H9 (cell line): ENCODE measurements at regions not wholly inside any gene's neighbourhood (a gene's known extent, or its start where the extent isn't known, plus 50 kb on each side); places are given as distances from the start of the nearest gene placed in this dataset.

ENCODE experiments used
- DNase-seq: peaks from one replicate; pipeline ENCODE4 v3.0.0-alpha.2; 2017
- H2AFZ ChIP-seq: one replicate; pipeline ENCODE4 v1.6.1; 2013; ENCODE audit warnings: mild to moderate bottlenecking, low read length, control low read depth, moderate library complexity
- H2AK5ac ChIP-seq: 2 replicates; pipeline ENCODE4 v1.6.1; 2013; ENCODE audit warnings: low read length, control low read depth, mixed read lengths; ENCODE audit not compliant: insufficient read length
- H2BK120ac ChIP-seq: one replicate; pipeline ENCODE4 v1.6.1; 2013; ENCODE audit warnings: low read depth, mild to moderate bottlenecking, low read length, control low read depth, inconsistent platforms; ENCODE audit not compliant: poor library complexity, severe bottlenecking
- H2BK12ac ChIP-seq: 2 replicates; pipeline ENCODE4 v1.6.1; 2013; ENCODE audit warnings: low read length, control low read depth, mixed read lengths, low read depth; ENCODE audit not compliant: insufficient read length
- H2BK15ac ChIP-seq: 2 replicates; pipeline ENCODE4 v1.6.1; 2013; ENCODE audit warnings: low read depth, low read length, control low read depth
- H2BK20ac ChIP-seq: one replicate; pipeline ENCODE4 v1.6.1; 2013; ENCODE audit warnings: low read depth, mild to moderate bottlenecking, low read length, control low read depth, inconsistent platforms; ENCODE audit not compliant: poor library complexity, severe bottlenecking
- H2BK5ac ChIP-seq: 2 replicates; pipeline ENCODE4 v1.6.1; 2013; ENCODE audit warnings: low read length, control low read depth, mixed read lengths; ENCODE audit not compliant: insufficient read length
- H3K14ac ChIP-seq: 2 replicates; pipeline ENCODE4 v1.6.1; 2013; ENCODE audit warnings: low read length, control low read depth; ENCODE audit not compliant: insufficient read depth
- H3K18ac ChIP-seq: 2 replicates; pipeline ENCODE4 v1.6.1; 2013; ENCODE audit warnings: low read depth, mild to moderate bottlenecking, mixed read lengths, low read length, control low read depth; ENCODE audit not compliant: insufficient read length
- H3K23ac ChIP-seq: 2 replicates; pipeline ENCODE4 v1.6.1; 2013; ENCODE audit warnings: low read length, control low read depth, mixed read lengths, low read depth; ENCODE audit not compliant: insufficient read length
- H3K23me2 ChIP-seq: 2 replicates; pipeline ENCODE4 v1.6.1; 2013; ENCODE audit warnings: low read depth, mild to moderate bottlenecking, mixed read lengths, low read length, control low read depth; ENCODE audit not compliant: insufficient read length, poor library complexity, severe bottlenecking
- H3K27ac ChIP-seq: 2 replicates; pipeline ENCODE4 v1.5.1; 2013; ENCODE audit warnings: low read length, control low read depth, mixed read lengths, low read depth; ENCODE audit not compliant: insufficient read length
- H3K27me3 ChIP-seq: 2 replicates; pipeline ENCODE4 v1.6.1; 2013; ENCODE audit warnings: low read length, control low read depth, inconsistent platforms; ENCODE audit not compliant: insufficient read depth
- H3K4ac ChIP-seq: 2 replicates; pipeline ENCODE4 v1.6.1; 2013; ENCODE audit warnings: low read depth, mild to moderate bottlenecking, control low read depth, inconsistent platforms, low read length, moderate library complexity
- H3K4me1 ChIP-seq: 2 replicates; pipeline ENCODE4 v1.6.1; 2013; ENCODE audit warnings: low read length, control low read depth, inconsistent platforms; ENCODE audit not compliant: insufficient read depth
- H3K4me2 ChIP-seq: 2 replicates; pipeline ENCODE4 v1.6.1; 2013; ENCODE audit warnings: low read length, control low read depth, mixed read lengths; ENCODE audit not compliant: insufficient read length, insufficient read depth
- H3K56ac ChIP-seq: 2 replicates; pipeline ENCODE4 v1.6.1; 2013; ENCODE audit warnings: low read depth, mild to moderate bottlenecking, mixed read lengths, low read length, control low read depth; ENCODE audit not compliant: insufficient read length
- H3K79me1 ChIP-seq: 2 replicates; pipeline ENCODE4 v1.6.1; 2013; ENCODE audit warnings: low read depth, mild to moderate bottlenecking, moderate library complexity, low read length, control low read depth, inconsistent platforms; ENCODE audit not compliant: insufficient read depth, poor library complexity, severe bottlenecking
- H3K79me2 ChIP-seq: 2 replicates; pipeline ENCODE4 v1.6.1; 2013; ENCODE audit warnings: low read length, control low read depth, inconsistent platforms; ENCODE audit not compliant: insufficient read depth
- H3K9ac ChIP-seq: 2 replicates; pipeline ENCODE4 v1.6.1; 2013; ENCODE audit warnings: low read length, control low read depth, mixed read lengths; ENCODE audit not compliant: insufficient read length; ENCODE audit errors: extremely low read depth
- H3K9me3 ChIP-seq: one replicate; pipeline ENCODE4 v1.6.1; 2013; ENCODE audit warnings: low read depth, low read length, inconsistent platforms; ENCODE audit not compliant: control insufficient read depth
- H3T11ph ChIP-seq: one replicate; pipeline ENCODE4 v1.6.1; 2013; ENCODE audit warnings: mild to moderate bottlenecking, low read length, control low read depth, inconsistent platforms
- H4K20me1 ChIP-seq: one replicate; pipeline ENCODE4 v1.6.1; 2013; ENCODE audit not compliant: control insufficient read depth, insufficient read length, insufficient read depth
- H4K5ac ChIP-seq: 2 replicates; pipeline ENCODE4 v1.6.1; 2013; ENCODE audit warnings: low read depth, mild to moderate bottlenecking, mixed read lengths, low read length, control low read depth; ENCODE audit not compliant: insufficient read length
- H4K8ac ChIP-seq: replicated peaks from 2 replicates; pipeline ENCODE4 v1.6.1; 2013; ENCODE audit warnings: low read length, control low read depth, mixed read lengths, low read depth; ENCODE audit not compliant: insufficient read length
- H4K91ac ChIP-seq: 2 replicates; pipeline ENCODE4 v1.6.1; 2013; ENCODE audit warnings: low read depth, mild to moderate bottlenecking, moderate library complexity, mixed read lengths, low read length, control low read depth; ENCODE audit not compliant: insufficient read length
- H3K27ac Mint-ChIP-seq, 3 experiments: 2 replicates in 2 of 3; 3 replicates in 1 of 3; pipeline ENCODE4 v1.8.0; 2020 to 2021; ENCODE audit warnings: mixed read lengths in 3 of 3, mild to moderate bottlenecking in 1 of 3, moderate library complexity in 1 of 3
- H3K27me3 Mint-ChIP-seq: 2 replicates; pipeline ENCODE4 v1.8.0; 2021; ENCODE audit warnings: low read depth, mild to moderate bottlenecking, moderate library complexity, mixed read lengths
- H3K36me3 Mint-ChIP-seq, 3 experiments: 2 replicates in 2 of 3; 3 replicates in 1 of 3; pipeline ENCODE4 v1.8.0; 2020 to 2021; ENCODE audit warnings: low read depth in 3 of 3, mixed read lengths in 3 of 3; ENCODE audit not compliant: insufficient read depth in 1 of 3
- H3K4me1 Mint-ChIP-seq, 2 experiments: 2 replicates each; pipeline ENCODE4 v1.8.0; 2020; ENCODE audit warnings: mixed read lengths in 2 of 2
- H3K4me3 Mint-ChIP-seq, 2 experiments: 2 replicates in 1 of 2; 3 replicates in 1 of 2; pipeline ENCODE4 v1.8.0; 2020 to 2021; ENCODE audit warnings: mild to moderate bottlenecking in 2 of 2, mixed read lengths in 2 of 2, moderate library complexity in 1 of 2
- H3K9me3 Mint-ChIP-seq, 2 experiments: 2 replicates in 1 of 2; 3 replicates in 1 of 2; pipeline ENCODE4 v1.8.0; 2020; ENCODE audit warnings: mild to moderate bottlenecking in 2 of 2, mixed read lengths in 2 of 2, moderate library complexity in 1 of 2
- TF ChIP-seq, protein P1 (sequence below): fragments of 200-600 bp; sonication (generic); conservative IDR thresholded peaks from 3 replicates; pipeline ENCODE4 v1.8.0; 2021; ENCODE audit warnings: antibody characterized with exemption, mild to moderate bottlenecking

DNA sequence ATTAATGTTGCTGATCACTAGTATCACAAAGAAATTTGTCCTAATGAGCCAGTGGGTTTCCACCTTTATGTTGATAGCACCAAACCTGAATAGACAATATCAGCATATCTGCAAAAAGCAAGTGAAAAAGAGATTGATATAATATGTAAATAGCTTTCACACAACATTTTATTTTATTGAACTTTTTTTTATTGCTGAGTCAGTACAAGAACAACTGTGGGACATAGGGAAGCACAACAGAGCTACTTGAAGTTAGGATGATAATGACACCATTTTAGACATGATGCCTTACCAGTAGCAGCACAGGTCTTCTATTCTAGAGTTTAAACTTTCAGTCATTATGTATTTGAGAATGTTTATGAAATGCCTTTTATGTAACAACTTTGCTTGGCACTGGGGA lies 554.1 kb upstream of the SETBP1 start:
- H3T11ph ChIP-seq, result no peak overlapping the region
- H2BK15ac ChIP-seq, result no peak overlapping the region
- no peaks in the 10 kb centered on the region for H3K9me3 Mint-ChIP-seq
- TF ChIP-seq, protein P1, sequence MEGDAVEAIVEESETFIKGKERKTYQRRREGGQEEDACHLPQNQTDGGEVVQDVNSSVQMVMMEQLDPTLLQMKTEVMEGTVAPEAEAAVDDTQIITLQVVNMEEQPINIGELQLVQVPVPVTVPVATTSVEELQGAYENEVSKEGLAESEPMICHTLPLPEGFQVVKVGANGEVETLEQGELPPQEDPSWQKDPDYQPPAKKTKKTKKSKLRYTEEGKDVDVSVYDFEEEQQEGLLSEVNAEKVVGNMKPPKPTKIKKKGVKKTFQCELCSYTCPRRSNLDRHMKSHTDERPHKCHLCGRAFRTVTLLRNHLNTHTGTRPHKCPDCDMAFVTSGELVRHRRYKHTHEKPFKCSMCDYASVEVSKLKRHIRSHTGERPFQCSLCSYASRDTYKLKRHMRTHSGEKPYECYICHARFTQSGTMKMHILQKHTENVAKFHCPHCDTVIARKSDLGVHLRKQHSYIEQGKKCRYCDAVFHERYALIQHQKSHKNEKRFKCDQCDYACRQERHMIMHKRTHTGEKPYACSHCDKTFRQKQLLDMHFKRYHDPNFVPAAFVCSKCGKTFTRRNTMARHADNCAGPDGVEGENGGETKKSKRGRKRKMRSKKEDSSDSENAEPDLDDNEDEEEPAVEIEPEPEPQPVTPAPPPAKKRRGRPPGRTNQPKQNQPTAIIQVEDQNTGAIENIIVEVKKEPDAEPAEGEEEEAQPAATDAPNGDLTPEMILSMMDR, result no peak
- H2BK12ac ChIP-seq, result no peak overlapping the region
- no peak overlapping the region for H3K4me3 Mint-ChIP-seq
- H3K27ac ChIP-seq, result no peak overlapping the region
- H3K14ac ChIP-seq, result no peak overlapping the region
- no peaks in the 10 kb centered on the region for H3K4me1 Mint-ChIP-seq
- H3K56ac ChIP-seq, result no peak overlapping the region
- H3K79me2 ChIP-seq, result no peaks in the 10 kb centered on the region
- H2BK120ac ChIP-seq, result no peak overlapping the region
- no peak overlapping the region for H3K9ac ChIP-seq
- no peaks in the 10 kb centered on the region for H3K9me3 ChIP-seq
- no peaks in the 10 kb centered on the region for H4K20me1 ChIP-seq
- no peak overlapping the region for H3K23ac ChIP-seq
- no peak overlapping the region for H3K27ac Mint-ChIP-seq
- H4K91ac ChIP-seq, result no peak overlapping the region
- H3K4me1 ChIP-seq, result no peaks in the 10 kb centered on the region
- no peak overlapping the region for H2AK5ac ChIP-seq
- no peak overlapping the region for H3K4ac ChIP-seq
- no peaks in the 10 kb centered on the region for H3K36me3 Mint-ChIP-seq
- no peak overlapping the region for H2BK20ac ChIP-seq
- H3K23me2 ChIP-seq, result no peaks in the 10 kb centered on the region
- H3K18ac ChIP-seq, result no peak overlapping the region
- no peak overlapping the region for H4K5ac ChIP-seq
- no peak overlapping the region for H2BK5ac ChIP-seq
- no peak for DNase-seq
- no peak overlapping the region for H2AFZ ChIP-seq
- no peaks in the 10 kb centered on the region for H3K27me3 Mint-ChIP-seq
- H3K4me2 ChIP-seq, result no peak overlapping the region
- H4K8ac ChIP-seq, result no peak overlapping the region
- no peaks in the 10 kb centered on the region for H3K27me3 ChIP-seq
- H3K79me1 ChIP-seq, result no peaks in the 10 kb centered on the region
